ENCODE measurements at regions not wholly inside any gene's neighbourhood (a gene's known extent, or its start where the extent isn't known, plus 50 kb on each side); places are given as distances from the start of the nearest gene placed in this dataset.

DNA sequence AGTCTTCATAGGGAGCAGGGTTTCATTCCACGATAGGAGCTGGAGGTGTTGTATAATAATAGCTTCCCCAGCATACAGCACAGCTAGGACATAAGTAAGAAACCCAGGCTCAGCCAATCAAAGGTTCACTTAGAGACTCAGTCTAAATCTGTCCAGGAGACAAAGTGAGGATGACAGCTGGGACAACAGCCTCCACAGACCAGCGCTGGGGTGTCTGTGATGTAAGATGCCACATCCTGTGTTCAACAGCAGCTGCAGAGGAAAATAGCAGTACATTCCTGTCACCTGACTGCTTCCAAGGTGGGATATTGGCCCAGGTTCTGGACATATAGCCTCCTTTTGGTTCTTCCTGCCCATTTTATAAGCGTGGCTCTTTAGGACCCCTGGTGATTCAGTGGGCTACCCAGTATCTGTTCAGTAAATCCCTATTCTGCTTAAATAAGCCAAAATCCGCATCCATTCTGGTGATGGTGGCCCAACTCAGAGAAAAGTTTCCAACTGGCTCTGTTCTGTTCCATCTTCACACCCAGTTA, 176.8 kb upstream of the SYT6 start:
- intact Hi-C loops (cut with DNase I, micrococcal nuclease): no loop called here
- peak in 7 of 14 experiments; percentile 22 to 78 (median 44) for DNase-seq
- Mint-ChIP-seq H3K4me1 (ENCODE audit: low read depth) (peaks cover 66% of the 10 kb centered on the region), H3K36me3 (ENCODE audit: low read depth) (no peaks in the 10 kb centered on the region), H3K4me3 (no peak overlapping the region), H3K27ac (peak overlapping the region; percentile 61), H3K27me3 (no peaks in the 10 kb centered on the region), H3K9me3 (no peaks in the 10 kb centered on the region)
- Histone ChIP-seq H3K27me3 (ENCODE audit: control insufficient read depth in 1 of 2, insufficient read depth in 2 of 2, low read length in 2 of 2) (no peaks in the 10 kb centered on the region), H3K9me3 (ENCODE audit: control insufficient read depth in 1 of 2, insufficient read depth in 1 of 2, low read length in 2 of 2) (no peaks in the 10 kb centered on the region), H3K4me1 (ENCODE audit: insufficient read depth, low read length) (peaks cover 57% of the 10 kb centered on the region), H3K4me3 (ENCODE audit: low read length) (no peak overlapping the region), H3K36me3 (ENCODE audit: insufficient read depth, low read length) (no peaks in the 10 kb centered on the region), H3K27ac (ENCODE audit: low read depth in 1 of 2, low read length in 2 of 2) (no peak overlapping the region)
- ATAC-seq (ENCODE audit: poor library complexity): peak; percentile 83
- CTCF ChIA-PET: interaction anchor here (1.0 to 2.1 kb wide), 2 partner anchors 11 to 16 kb away, joined by 3 to 5 read pairs; no protein-coding TSS in a partner anchor
- TF ChIP-seq, protein P1, sequence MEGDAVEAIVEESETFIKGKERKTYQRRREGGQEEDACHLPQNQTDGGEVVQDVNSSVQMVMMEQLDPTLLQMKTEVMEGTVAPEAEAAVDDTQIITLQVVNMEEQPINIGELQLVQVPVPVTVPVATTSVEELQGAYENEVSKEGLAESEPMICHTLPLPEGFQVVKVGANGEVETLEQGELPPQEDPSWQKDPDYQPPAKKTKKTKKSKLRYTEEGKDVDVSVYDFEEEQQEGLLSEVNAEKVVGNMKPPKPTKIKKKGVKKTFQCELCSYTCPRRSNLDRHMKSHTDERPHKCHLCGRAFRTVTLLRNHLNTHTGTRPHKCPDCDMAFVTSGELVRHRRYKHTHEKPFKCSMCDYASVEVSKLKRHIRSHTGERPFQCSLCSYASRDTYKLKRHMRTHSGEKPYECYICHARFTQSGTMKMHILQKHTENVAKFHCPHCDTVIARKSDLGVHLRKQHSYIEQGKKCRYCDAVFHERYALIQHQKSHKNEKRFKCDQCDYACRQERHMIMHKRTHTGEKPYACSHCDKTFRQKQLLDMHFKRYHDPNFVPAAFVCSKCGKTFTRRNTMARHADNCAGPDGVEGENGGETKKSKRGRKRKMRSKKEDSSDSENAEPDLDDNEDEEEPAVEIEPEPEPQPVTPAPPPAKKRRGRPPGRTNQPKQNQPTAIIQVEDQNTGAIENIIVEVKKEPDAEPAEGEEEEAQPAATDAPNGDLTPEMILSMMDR (IDR thresholded peaks at IDR 0.05): no peak
- POLR2A ChIA-PET: interaction anchor here (0.5 to 5.1 kb wide), 4 partner anchors 12 to 615 kb away, joined by 3 to 36 read pairs (median 8); partner anchors contain the start of gene TRIM33

DNA sequence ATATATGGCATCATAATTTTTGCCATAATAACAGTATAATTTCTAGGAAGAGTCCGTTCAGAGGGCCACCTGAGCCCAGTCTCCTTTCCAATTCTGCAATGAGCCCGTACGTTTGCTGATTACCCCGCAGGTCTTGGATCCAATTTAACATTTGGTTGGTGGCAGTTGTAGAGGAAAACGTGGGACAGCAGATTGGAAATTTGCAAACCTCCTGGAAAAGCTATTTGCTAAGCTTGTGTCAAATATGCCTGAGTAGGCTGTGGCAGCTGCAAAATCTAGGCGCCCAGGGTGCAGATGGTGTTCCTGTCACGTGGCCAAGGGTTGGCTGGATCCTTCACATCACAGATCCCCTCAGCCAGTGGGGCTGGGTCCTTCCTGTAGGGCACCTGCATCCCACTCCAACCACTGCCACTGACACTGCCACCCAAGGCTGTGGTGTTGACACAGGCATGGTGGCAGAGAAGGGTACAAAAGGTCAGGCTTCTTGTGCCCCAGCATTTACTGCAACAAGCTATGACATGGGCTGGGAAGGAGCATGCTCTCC, 174.8 kb upstream of the SYT6 start:
- Histone ChIP-seq H3K4me1 (ENCODE audit: insufficient read depth, low read length) (peaks cover 42% of the 10 kb centered on the region), H3K9me3 (ENCODE audit: control insufficient read depth in 1 of 2, insufficient read depth in 1 of 2, low read length in 2 of 2) (no peaks in the 10 kb centered on the region), H3K27me3 (ENCODE audit: control insufficient read depth in 1 of 2, insufficient read depth in 2 of 2, low read length in 2 of 2) (no peaks in the 10 kb centered on the region), H3K36me3 (ENCODE audit: insufficient read depth, low read length) (no peaks in the 10 kb centered on the region), H3K27ac (ENCODE audit: low read depth in 1 of 2, low read length in 2 of 2) (no peak overlapping the region), H3K4me3 (ENCODE audit: low read length) (no peak overlapping the region)
- CTCF ChIA-PET: no interaction called here
- ATAC-seq (ENCODE audit: poor library complexity): no peak
- POLR2A ChIA-PET: interaction anchor here (1.0 to 2.0 kb wide), 2 partner anchors 13 to 18 kb away, joined by 3 to 5 read pairs; no protein-coding TSS in a partner anchor
- peaks cover 47% of the 10 kb centered on the region for H3K4me1 Mint-ChIP-seq (ENCODE audit: low read depth)
- H3K27me3 Mint-ChIP-seq: no peaks in the 10 kb centered on the region
- intact Hi-C loops (cut with DNase I, micrococcal nuclease): no loop called here
- peak overlapping the region; percentile 3 for H3K27ac Mint-ChIP-seq
- TF ChIP-seq, protein P1 (IDR thresholded peaks at IDR 0.05): no peak
- H3K9me3 Mint-ChIP-seq: no peaks in the 10 kb centered on the region
- no peak overlapping the region for H3K4me3 Mint-ChIP-seq
- DNase-seq: no peak
- no peaks in the 10 kb centered on the region for H3K36me3 Mint-ChIP-seq (ENCODE audit: low read depth)

DNA sequence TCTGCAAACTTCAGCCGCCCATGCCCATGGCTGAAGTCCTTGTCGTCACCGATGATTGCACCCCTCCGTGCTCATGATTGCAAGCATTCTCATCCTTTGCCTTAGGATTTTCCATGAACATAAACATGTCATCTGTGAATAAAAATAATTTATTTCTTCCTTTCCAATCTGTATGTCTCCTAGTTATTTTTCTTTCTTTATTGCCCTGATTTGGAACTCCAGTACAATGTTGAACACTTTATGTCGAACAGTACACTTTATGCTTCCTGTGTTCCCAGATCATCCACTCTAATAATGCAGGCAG, 170.9 kb upstream of the SYT6 start:
- Histone ChIP-seq H3K36me3 (ENCODE audit: insufficient read depth, low read length) (no peaks in the 10 kb centered on the region), H3K27me3 (ENCODE audit: control insufficient read depth in 1 of 2, insufficient read depth in 2 of 2, low read length in 2 of 2) (no peaks in the 10 kb centered on the region), H3K27ac (ENCODE audit: low read depth in 1 of 2, low read length in 2 of 2) (no peak overlapping the region), H3K9me3 (ENCODE audit: control insufficient read depth in 1 of 2, insufficient read depth in 1 of 2, low read length in 2 of 2) (no peaks in the 10 kb centered on the region), H3K4me3 (ENCODE audit: low read length) (no peak overlapping the region), H3K4me1 (ENCODE audit: insufficient read depth, low read length) (peaks cover 12% of the 10 kb centered on the region)
- no peaks in the 10 kb centered on the region for H3K9me3 Mint-ChIP-seq
- H3K36me3 Mint-ChIP-seq (ENCODE audit: low read depth): no peaks in the 10 kb centered on the region
- intact Hi-C loops (cut with DNase I, micrococcal nuclease): no loop called here
- DNase-seq (no peak), ATAC-seq (ENCODE audit: poor library complexity) (no peak)
- H3K27me3 Mint-ChIP-seq: no peaks in the 10 kb centered on the region
- TF ChIP-seq, protein P1 (IDR thresholded peaks at IDR 0.05): no peak
- H3K4me1 Mint-ChIP-seq (ENCODE audit: low read depth): peaks cover 17% of the 10 kb centered on the region
- ChIA-PET POLR2A (no interaction called here), CTCF (no interaction called here)
- no peak overlapping the region for H3K27ac Mint-ChIP-seq
- no peak overlapping the region for H3K4me3 Mint-ChIP-seq
